ENCODE measurements at regions not wholly inside any gene's neighbourhood (a gene's known extent, or its start where the extent isn't known, plus 50 kb on each side); places are given as distances from the start of the nearest gene placed in this dataset.
"Not testable (repeated sequence)": the region's sequence is repeated elsewhere in the genome, so short reads cannot be mapped to it uniquely, and the experiment has no call there.

DNA sequence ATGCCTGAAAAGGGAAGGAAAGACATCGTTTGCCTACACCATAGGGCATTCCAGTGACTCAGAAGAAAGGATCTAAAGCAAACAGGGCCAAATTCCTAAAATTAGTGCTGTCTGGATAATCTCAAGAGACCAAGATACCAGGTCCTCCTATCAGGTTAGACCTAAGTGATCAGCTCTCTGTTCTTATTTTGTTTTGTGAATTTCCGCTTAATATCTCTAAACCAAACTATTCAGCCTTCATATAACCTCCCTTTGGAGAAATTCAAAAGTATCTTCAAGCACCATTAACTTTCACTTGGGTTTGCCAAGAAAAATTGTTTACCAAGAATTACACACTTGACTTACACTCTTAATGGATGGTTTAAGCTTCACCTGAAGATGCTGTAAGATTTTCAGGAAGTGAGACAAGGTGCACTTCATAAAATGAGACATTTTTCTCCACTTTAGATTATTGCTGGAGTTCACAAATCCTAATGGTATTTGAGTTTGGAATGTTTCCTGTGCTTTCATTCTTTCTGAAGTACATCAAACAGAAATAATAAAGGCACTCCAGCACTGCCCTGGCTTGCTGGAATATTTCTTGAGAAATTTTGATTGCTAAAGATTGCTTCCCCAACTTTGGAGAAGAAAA, 376.1 kb downstream of the LMO7 start:
- no peak for DNase-seq (ENCODE audit: low read depth)

DNA sequence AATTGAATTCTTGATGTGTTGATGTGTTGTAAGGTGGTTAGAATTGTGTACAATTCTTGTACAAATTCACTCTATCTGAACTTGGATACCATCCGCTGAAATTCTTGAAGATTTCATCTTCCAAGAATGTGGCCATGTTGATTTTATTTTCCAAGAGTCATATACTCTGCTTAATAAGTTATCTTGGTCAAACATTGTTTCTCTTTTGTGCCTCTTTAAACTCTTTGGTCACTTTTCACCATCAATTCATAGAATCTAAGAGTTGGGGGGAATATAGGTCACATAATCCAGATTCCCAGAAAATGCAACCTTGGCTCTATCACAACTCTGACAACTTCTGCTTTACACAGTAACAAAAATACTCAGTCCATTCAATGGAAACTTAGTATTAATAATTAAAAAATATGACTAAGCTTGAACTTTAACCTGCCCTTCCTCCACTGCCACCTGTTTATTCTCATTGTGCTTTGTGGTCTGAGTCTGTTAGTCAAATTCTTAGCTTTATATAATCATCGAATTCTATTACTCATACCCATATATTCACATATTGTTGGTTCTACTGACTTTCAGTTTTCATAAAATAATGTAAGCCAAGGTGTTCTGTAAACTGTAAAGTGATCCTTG, 373.2 kb downstream of the LMO7 start:
- DNase-seq (ENCODE audit: low read depth): no peak

DNA sequence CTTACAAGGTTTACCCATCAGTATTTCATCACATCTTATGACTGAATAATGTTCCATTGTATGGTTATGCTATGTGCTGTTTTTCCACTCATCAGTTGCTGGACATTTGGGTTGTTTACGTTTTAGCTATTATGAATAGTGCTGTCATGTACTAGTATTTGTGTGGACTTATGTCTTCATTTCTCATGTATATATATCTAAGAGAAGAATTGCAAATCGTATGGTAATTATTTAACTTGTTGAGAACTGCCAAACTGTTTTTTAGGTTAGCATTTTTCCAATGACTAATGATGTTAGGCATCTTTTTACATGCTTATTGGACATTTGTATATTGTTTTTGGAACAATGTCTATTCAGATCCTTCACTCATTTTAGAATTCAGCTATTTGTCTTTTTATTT, 368.3 kb downstream of the LMO7 start:
- no peak for DNase-seq (ENCODE audit: low read depth)

DNA sequence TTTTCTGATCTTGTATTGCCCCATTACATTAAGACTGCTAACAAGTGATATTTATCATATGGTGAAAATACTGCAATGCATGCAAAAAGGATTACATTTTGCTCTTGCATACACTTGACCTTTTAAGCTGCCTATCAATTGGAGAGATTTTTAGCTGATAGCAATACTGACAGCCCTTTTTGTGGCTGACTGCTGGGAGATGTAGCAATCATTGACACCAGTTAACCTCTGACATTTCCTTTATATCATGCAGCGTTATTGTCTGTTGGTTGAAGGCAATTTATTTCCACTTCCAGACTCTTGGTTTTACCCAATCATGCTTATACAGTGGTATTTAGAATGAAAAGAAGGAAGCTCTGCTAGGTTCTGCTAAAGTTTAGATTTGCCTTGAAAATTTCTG, 364.0 kb downstream of the LMO7 start:
- DNase-seq (ENCODE audit: low read depth): no peak

DNA sequence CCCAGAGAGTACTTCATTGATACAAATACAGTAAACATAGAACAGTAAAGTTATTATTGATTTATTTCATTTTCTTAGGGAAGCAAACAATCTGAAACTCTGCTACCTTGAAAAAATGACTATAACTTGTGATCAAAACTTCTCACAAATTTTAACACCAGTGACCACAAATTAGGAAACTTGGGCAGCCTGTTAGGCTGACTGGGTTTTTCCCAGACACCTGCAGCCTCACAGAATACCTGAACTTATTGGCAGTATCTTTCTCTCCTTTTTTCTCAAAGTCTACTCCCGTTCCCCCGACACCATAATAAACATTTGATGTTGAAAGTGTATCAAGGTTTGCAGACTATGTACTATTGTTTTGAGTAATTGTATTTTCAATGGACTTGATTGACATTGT, 360.5 kb downstream of the LMO7 start:
- DNase-seq (ENCODE audit: low read depth): no peak

DNA sequence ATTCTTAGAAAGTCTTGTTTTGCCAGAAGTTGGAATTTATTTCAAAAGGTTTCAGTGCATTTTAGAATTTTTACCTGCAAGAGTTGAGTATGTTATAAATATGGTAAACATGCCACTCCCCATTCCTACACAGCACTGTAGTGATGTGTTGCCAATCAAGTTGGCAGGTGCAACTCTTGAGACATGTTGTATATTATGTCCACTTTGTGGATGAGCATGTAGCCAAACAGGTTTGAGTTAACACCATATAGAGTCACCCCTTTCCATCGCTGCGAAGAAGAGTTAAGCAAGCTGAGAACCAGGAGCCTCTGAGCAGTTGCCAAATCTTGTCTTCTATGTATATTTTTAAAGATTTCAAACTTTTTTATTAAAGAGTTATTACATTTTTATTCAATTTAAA, 359.8 kb downstream of the LMO7 start:
- DNase-seq (ENCODE audit: low read depth): no peak

DNA sequence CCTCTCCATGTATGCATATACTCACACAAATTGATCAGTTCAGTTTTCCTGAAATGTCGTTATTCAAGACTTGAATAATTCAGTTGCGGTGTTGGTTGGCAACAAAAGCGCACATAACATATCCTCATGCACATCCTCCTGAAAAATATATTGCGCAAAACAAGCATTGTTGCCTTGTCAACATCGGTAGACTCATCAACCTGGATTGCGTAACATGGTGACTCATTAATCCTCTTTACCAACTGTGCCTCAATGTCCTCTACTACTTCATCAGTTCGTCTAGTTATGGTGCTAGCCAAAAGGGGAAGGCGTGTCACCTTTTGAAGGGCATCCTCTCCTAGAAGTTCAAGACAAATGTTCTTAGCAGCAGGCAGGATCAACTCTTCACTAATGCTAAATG, 357.7 kb downstream of the LMO7 start:
- DNase-seq (ENCODE audit: low read depth): no peak

DNA sequence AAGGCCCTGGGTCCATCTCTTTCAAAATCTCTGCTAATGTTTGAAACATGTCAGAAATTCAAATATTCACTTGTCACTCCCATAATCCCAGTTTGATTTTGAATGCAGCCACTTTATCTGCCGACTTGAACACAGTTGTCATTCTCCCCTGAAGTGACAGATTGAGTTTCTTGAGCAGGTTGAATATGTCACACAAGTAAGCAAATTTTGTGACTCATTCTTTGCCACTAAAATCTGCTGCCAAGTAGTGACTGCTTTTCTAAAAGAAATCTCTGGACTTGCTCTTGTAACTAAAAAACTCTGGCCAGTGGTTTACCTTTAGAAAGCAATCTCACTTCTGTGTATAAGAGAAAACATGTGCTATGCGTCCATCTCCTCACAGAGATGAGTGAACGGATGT, 357.1 kb downstream of the LMO7 start:
- no peak for DNase-seq (ENCODE audit: low read depth)

DNA sequence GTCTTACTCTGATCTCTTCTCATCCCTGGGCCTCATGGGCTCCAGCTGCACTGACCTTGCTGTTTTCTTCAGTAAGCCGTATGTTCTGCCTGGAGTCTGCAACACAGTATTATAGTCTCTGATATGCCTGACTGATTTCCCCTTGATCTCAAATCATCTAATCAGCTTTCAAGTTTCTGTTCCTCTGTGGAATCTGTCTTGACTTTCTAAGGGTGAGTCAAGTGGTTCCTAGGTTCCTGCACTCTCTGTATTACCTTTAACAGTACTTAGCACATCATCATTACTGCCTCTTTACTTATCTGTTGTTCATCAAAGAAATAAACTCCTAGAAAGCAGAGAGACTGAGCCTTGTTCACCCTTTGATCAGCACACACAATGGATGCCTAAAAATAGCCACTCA, 350.7 kb downstream of the LMO7 start:
- no peak for DNase-seq (ENCODE audit: low read depth)

DNA sequence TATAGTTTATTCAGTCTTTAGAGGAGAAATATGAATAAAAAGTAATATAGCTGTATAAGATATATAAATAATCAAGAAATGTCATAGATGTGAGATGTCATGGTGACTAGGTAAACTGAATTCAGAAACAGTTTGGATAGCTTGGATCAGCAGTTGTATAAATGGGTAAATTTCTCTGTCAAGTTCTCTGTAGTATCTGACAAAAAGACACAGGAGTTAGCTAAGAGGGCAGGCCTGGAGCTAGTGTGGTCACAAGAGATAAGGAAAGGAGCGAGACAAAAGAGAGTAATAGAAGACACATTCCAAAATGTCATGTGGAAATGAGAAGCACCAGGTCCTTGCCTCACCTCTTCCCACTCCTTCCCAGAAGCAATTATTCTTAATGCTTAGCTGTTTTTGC, 349.0 kb downstream of the LMO7 start:
- DNase-seq (ENCODE audit: low read depth): no peak

DNA sequence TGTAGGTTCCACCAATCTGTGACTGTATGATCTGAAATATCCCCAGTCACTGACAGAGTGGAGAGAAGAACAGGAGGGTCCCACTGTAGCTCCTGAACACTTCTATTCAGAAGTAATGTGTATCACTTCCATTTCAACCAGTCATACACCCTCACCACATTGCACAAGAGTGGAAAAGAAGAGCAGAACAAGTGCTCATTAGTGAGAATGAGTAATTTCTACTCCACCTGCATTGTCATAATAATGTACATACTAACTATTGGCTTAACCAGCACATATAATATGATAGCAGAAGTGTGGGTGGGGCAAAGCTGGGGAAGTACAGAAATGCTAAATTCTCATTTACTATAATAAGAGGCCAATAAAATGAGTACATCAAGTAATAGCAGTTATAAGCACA, 342.7 kb downstream of the LMO7 start:
- no peak for DNase-seq (ENCODE audit: low read depth)

DNA sequence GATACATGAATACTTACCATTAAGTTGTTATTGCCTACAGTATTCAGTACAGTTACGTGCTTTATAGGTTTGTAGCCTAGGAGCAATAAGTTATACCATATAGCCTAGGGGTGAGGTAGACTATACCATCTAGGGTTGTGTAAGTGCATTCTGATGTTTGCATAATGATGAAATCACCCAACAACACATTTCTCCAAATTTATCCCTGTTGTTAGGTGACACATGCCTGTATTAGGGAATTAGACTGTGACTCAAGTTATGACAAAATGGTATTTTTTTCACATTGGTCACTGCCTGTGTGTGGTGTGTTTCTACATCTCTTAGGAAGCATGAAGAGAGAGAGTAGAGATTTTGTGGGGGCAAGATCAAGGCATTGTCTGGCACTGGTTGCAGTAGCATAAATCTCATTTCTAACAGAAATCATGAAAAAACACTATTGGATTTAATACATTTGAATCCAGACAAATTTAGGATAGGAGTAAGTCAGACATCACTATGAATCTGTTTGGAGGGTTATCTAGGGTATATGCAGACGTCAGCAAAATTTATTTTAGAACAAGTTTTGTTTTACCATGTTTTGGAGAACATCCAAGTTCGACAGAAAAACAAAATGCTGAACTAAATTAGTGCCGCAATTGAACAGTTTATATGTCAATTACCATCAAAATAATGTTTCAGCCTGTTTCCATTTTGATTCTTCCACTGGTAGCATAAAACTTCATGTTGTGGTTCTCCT, 332.1 kb downstream of the LMO7 start:
- DNase-seq (ENCODE audit: low read depth): peak; percentile 38

DNA sequence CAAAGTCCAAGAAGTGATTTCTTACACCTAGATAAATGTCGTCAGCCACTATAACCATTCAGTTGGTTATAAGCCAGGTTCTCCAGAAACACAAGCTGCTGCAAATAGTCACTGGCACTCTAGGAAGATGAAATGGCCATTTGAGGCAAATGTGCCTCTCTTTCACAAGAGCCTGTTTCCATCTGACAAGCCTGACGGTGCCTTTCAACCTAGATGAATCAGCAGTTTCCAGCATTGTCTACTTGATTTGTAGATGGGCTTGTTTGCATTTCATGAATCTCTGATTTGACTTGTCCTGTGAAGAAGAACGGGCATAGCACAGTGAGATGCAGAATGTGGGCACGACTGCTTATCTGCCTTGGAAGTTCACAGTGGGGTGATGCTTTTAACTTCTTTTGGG, 327.2 kb downstream of the LMO7 start:
- DNase-seq (ENCODE audit: low read depth): no peak

DNA sequence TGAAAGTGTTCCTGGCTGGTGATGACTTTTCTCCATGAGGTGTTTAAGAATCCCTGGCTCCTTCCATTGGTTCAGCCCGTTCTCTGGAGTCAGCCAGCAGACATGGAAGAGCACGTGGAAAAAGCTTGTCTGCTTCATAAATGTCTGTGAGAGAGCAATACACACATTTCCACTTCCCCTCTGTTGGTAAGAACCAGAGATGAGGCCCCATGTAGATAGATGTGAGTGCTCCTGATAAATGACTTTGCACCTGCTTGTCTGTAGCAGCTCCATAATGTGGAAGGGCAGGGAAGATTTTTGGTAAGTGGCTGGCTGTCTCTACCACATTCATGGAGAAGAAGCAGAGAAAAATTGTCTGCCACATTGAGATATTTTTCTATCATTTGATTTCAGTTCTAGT, 325.8 kb downstream of the LMO7 start:
- no peak for DNase-seq (ENCODE audit: low read depth)

DNA sequence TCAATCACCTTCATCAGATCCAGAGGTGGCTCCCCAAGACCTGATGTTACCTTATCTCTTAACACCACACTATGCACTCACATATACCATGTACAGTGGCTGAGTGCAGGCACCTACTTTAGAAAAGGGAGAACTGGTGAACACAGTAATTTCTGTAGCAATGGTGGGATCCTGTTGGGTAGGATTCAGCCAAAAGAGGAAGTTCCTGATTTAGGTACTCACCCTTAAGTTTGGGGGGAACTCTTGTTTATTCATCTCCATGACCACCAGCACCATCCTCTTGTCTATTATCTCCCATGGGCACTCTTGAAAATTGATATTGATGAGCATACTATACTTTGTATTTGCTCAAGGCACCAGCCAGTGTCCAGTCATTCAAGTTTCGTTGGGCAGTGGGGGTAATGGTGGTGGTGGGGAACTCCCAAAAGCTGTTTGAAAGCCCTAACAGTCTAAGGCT, 324.4 kb downstream of the LMO7 start:
- no peak for DNase-seq (ENCODE audit: low read depth)

DNA sequence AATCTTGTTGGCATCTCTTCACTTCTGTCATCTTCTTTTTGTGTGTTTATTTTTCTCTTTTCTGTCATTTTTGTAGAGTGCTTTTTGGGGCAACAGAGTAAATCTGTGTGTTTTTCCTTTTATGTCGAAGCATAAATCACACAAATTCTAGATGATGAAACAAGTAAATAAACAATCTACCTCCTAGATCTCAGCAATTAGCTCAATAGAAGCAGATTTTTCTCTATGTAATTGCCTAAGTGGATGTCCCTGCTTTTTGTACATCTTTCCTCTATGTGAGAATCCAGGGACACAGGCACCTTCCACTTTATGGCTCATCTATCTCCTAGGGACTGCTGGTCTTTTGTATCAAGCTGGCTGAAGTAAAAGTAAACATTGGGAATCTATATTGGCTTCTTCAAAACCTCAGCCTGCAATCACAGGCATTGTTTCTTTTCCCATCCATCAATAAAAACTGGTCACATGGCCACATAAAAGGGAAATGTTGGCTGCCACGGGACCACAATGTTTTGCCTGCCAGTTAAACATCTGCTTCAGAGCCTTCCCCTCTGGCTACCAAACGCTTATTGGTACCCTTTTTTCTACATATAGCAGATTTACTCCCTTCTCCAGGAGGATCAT, 323.8 kb downstream of the LMO7 start:
- DNase-seq (ENCODE audit: low read depth): no peak

DNA sequence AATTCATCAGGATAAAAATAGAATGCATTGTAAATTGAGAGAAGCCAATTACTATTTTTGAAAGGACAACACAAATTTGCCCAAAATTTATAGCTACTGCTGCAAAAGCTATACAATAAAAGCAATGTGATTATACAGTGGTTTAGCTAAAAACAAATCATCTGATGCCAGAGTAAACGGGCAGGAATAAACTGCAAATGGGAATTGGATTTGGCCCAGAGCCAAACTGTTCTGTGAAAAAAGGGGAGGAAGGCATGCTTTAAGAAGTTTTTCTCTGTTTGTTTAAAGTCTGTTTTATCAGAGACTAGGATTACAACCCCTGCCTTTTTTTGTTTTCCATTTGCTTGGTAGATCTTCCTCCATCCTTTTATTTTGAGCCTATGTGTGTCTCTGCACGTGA, 317.5 kb downstream of the LMO7 start:
- not testable (repeated sequence) for DNase-seq (ENCODE audit: low read depth)

DNA sequence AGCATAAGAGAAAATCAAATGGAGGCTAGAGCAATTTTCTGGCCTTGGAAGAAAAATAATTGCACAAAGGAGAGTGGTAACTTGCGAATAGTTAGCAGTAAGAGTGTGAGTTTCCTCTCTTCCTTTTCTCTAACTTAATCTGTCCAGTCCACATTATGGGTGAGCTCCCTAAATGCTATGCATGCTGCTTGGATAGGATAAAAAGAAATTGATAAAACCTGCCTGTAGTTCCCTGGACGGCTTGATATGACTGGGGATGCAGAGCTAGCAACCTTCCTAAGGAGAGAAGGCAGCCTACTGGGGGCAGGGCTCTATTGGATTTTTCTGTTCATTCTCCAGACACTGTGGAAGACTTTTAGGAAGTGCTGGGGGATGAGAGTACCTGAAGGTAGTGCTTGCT, 311.3 kb downstream of the LMO7 start:
- no peak for DNase-seq (ENCODE audit: low read depth)

DNA sequence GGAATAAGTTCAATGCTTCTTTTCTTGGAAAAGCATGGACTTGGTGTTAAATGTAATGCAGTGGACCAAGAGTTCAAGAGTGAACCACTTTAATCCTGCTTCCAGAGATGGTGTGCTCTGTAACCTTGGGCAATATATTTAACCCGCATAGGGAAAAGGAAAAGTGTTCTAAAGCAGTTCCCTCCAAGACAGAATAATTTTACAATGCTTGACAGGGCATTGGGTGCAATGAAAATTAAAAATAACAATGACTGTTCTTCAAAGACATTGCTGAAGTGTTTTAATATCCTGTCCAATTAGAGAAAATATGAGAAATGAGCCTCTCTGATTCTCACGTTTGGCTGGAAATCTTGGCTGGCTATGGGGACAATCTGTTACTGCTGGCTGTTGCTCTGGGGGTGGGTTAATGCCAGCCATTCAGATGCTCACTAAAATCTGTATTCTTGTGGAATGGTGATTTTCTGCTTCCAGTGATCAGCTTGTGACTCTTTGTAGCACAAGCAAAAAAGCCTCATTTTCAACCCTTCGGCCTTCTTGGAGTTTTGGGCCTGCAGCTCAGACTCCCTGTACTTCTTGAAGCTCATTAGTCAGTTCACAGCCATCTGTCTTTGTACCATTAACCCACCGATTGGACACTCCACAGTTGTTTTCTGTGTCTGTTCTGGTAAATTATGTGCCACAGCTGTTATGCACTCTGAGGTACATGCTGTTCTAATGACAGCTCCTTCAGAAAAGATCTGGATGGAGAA, 310.6 kb downstream of the LMO7 start:
- DNase-seq (ENCODE audit: low read depth): no peak

DNA sequence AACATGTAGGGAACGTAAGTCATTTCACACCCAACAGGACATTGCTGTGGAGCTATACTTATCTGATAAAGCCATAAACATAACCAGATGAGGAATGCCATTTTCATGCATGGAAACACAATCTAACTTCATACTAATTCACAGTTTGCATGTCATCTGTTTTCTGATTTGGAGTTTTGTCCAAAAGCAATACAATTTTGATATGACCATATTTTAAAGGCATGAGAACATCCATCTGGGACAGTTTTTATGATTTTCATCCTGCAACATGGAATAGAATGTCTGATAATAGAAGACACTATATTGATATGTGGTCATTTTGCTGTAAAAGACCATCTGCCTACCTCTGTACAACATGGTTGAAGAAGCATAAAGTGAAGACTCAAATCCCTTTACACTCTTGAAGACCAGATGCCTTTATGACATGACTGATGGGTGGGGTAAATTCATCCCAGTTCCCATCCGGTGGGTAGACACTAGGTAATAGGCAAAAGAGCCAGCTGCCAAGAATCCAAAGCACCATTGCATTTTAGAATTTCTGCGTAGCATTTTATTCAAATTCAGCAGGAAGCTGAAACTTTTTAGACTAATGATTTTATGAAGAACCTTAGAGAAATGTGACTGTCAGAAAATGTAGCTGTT, 309.8 kb downstream of the LMO7 start:
- no peak for DNase-seq (ENCODE audit: low read depth)

DNA sequence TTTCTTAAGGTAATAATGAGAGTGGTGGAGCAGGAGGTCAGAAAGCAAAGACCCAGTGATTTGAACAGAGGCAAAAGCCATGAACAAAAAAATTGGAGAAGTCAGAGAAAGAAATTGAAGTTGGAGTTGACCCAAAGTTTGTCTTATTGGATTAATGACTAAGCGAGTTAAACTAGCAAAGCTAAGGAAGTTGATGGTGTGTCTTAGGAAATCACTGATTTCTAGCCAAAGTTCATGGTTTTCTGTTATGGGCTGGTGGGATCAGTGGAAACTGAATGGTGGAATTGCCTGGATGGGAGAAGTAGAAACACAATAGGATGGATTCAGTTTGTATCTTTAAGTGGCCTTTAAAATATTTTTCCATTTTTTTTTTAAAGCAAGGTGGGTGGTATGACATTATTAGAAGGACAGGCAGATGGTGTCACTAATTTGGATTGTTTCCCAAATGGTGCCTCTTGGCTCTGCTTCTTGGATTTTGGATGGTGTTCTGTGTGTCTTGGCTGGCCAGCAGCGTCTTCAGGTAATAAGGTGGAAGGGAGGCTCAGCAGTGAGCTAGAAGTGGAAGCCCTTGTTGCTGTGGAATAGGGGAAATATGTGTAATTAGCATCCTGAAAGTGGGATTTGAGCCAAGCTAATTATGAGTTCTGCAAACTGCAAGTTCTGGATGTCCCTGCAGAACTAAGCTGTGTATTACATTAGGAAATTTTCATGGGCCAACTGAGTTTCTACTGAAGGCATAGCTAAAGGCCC, 302.9 kb downstream of the LMO7 start:
- peak; percentile 77 for DNase-seq (ENCODE audit: low read depth)
